WTC11 (cell line): ENCODE measurements at regions not wholly inside any gene's neighbourhood (a gene's known extent, or its start where the extent isn't known, plus 50 kb on each side); places are given as distances from the start of the nearest gene placed in this dataset.

Experiments used
- ATAC-seq: fragments of 200-7000 bp; cut with Tn5 transposase; 2 replicates; pipeline ENCODE4 v1.10.0; 2021; ENCODE audit warnings: mild to moderate bottlenecking, moderate library complexity
- CTCF ChIA-PET: fragments of 300-600 bp; sonication (Branson Sonifier 250); formaldehyde crosslinking; loops from one replicate; lab custom pipeline; 2021; ENCODE audit warnings: antibody characterized with exemption; lab: Charles Lee
- POLR2A ChIA-PET: fragments of 350-600 bp; sonication (Branson Sonifier 250); formaldehyde crosslinking; loops from one replicate; lab custom pipeline; 2021; ENCODE audit warnings: antibody characterized with exemption; lab: Charles Lee
- DNase-seq: peaks from one replicate; pipeline ENCODE4 v3.0.0; 2021; ENCODE audit warnings: low spot score
- H3K27ac Mint-ChIP-seq: 2 replicates; pipeline ENCODE4 v1.8.0; 2021; ENCODE audit warnings: mixed read lengths
- H3K27me3 Mint-ChIP-seq: 2 replicates; pipeline ENCODE4 v1.8.0; 2021; ENCODE audit warnings: low read depth, mild to moderate bottlenecking, moderate library complexity, mixed read lengths
- H3K36me3 Mint-ChIP-seq: 2 replicates; pipeline ENCODE4 v1.8.0; 2021; ENCODE audit warnings: mixed read lengths
- H3K4me1 Mint-ChIP-seq: 2 replicates; pipeline ENCODE4 v1.8.0; 2022; ENCODE audit warnings: mixed read lengths
- H3K4me3 Mint-ChIP-seq: 2 replicates; pipeline ENCODE4 v1.8.0; 2021; ENCODE audit warnings: mild to moderate bottlenecking, moderate library complexity, mixed read lengths
- H3K9me3 Mint-ChIP-seq: 2 replicates; pipeline ENCODE4 v1.8.0; 2021; ENCODE audit warnings: mixed read lengths
- ATF1 ChIP-seq: sonication (generic); formaldehyde crosslinking; IDR thresholded peaks from 2 replicates; pipeline ENCODE4 v1.8.1; 2023; ENCODE audit warnings: mild to moderate bottlenecking, moderate library complexity, missing genetic modification reagents
- ESRRA ChIP-seq: sonication (generic); formaldehyde crosslinking; IDR thresholded peaks from 2 replicates; pipeline ENCODE4 v1.8.1; 2022; ENCODE audit warnings: mild to moderate bottlenecking, missing genetic modification reagents, borderline replicate concordance
- FOXJ3 ChIP-seq: sonication (generic); formaldehyde crosslinking; IDR thresholded peaks from 2 replicates; pipeline ENCODE4 v1.9.0; 2021; ENCODE audit warnings: missing genetic modification reagents, mild to moderate bottlenecking, borderline replicate concordance
- MXD4 ChIP-seq: fragments of 250-450 bp; sonication (Bioruptor Pico); IDR thresholded peaks from 2 replicates; pipeline ENCODE4 v1.8.0; 2021; ENCODE audit warnings: mild to moderate bottlenecking, moderate library complexity, borderline replicate concordance
- MYBL2 ChIP-seq: sonication (generic); formaldehyde crosslinking; IDR thresholded peaks from 2 replicates; pipeline ENCODE4 v1.8.1; 2023; ENCODE audit warnings: mild to moderate bottlenecking, moderate library complexity, missing genetic modification reagents
- NFE2L1 ChIP-seq: sonication (generic); formaldehyde crosslinking; IDR thresholded peaks from 2 replicates; pipeline ENCODE4 v1.8.1; 2023; ENCODE audit warnings: missing genetic modification reagents
- NR1H2 ChIP-seq: sonication (generic); formaldehyde crosslinking; IDR thresholded peaks from 2 replicates; pipeline ENCODE4 v1.9.0; 2021; ENCODE audit warnings: mild to moderate bottlenecking, moderate library complexity, missing genetic modification reagents
- NR2C2 ChIP-seq: sonication (generic); formaldehyde crosslinking; IDR thresholded peaks from 2 replicates; pipeline ENCODE4 v1.8.0; 2022; ENCODE audit warnings: mild to moderate bottlenecking, missing genetic modification reagents
- SMAD4 ChIP-seq: sonication (generic); formaldehyde crosslinking; IDR thresholded peaks from 2 replicates; pipeline ENCODE4 v1.8.0; 2022; ENCODE audit warnings: mild to moderate bottlenecking, missing genetic modification reagents
- SP1 ChIP-seq: sonication (generic); formaldehyde crosslinking; conservative IDR thresholded peaks from 2 replicates; pipeline ENCODE4 v1.8.1; 2022; ENCODE audit warnings: missing genetic modification reagents
- TEAD1 ChIP-seq: sonication (generic); formaldehyde crosslinking; IDR thresholded peaks from 2 replicates; pipeline ENCODE4 v1.8.0; 2022; ENCODE audit warnings: mild to moderate bottlenecking, missing genetic modification reagents
- TEAD4 ChIP-seq: sonication (generic); formaldehyde crosslinking; IDR thresholded peaks from 2 replicates; pipeline ENCODE4 v1.8.0; 2022; ENCODE audit warnings: mild to moderate bottlenecking, missing genetic modification reagents
- TP53 ChIP-seq: sonication (generic); formaldehyde crosslinking; IDR thresholded peaks from 2 replicates; pipeline ENCODE4 v1.8.1; 2023; ENCODE audit warnings: mild to moderate bottlenecking, missing genetic modification reagents
- USF1 ChIP-seq: sonication (generic); formaldehyde crosslinking; IDR thresholded peaks from 2 replicates; pipeline ENCODE4 v1.8.0; 2022; ENCODE audit warnings: mild to moderate bottlenecking, missing genetic modification reagents
- ZBTB43 ChIP-seq: sonication (generic); formaldehyde crosslinking; IDR thresholded peaks from 2 replicates; pipeline ENCODE4 v1.8.1; 2023; ENCODE audit warnings: mild to moderate bottlenecking, missing genetic modification reagents
- ZNF138 ChIP-seq: sonication (generic); formaldehyde crosslinking; conservative IDR thresholded peaks from 2 replicates; pipeline ENCODE4 v1.8.1; 2022; ENCODE audit warnings: mild to moderate bottlenecking, moderate library complexity, missing genetic modification reagents
- ZNF263 ChIP-seq: sonication (generic); formaldehyde crosslinking; IDR thresholded peaks from 2 replicates; pipeline ENCODE4 v1.8.1; 2022; ENCODE audit warnings: low read depth, mild to moderate bottlenecking, moderate library complexity, missing genetic modification reagents
- ZNF396 ChIP-seq: fragments of 250-450 bp; sonication (Bioruptor Pico); IDR thresholded peaks from 2 replicates; pipeline ENCODE4 v1.8.0; 2021; ENCODE audit warnings: mild to moderate bottlenecking, moderate library complexity, borderline replicate concordance
- TF ChIP-seq, protein P1 (sequence below): fragments of 250-450 bp; sonication (Bioruptor Pico); IDR thresholded peaks from 2 replicates; pipeline ENCODE4 v1.8.0; 2021; ENCODE audit warnings: mild to moderate bottlenecking
- TF ChIP-seq, protein P2 (sequence below): sonication (generic); formaldehyde crosslinking; IDR thresholded peaks from 2 replicates; pipeline ENCODE4 v1.8.1; 2023; ENCODE audit warnings: mild to moderate bottlenecking, moderate library complexity, missing genetic modification reagents
- TF ChIP-seq, protein P3 (sequence below): fragments of 250-450 bp; sonication (Bioruptor Pico); IDR thresholded peaks from 2 replicates; pipeline ENCODE4 v1.9.0; 2021; ENCODE audit warnings: moderate library complexity, mild to moderate bottlenecking, inconsistent platforms, borderline replicate concordance
- TF ChIP-seq, protein P4 (sequence below): sonication (generic); formaldehyde crosslinking; IDR thresholded peaks from 2 replicates; pipeline ENCODE4 v1.8.1; 2022; ENCODE audit warnings: low read depth, mild to moderate bottlenecking, moderate library complexity, missing genetic modification reagents, borderline replicate concordance
- TF ChIP-seq, protein P5 (sequence below): sonication (generic); formaldehyde crosslinking; IDR thresholded peaks from 2 replicates; pipeline ENCODE4 v1.8.0; 2022; ENCODE audit warnings: mild to moderate bottlenecking, missing genetic modification reagents

GRCh38 chr10:50936335-50936734 lies 50.9 kb upstream of the A1CF start:
- no peak overlapping the region for H3K4me3 Mint-ChIP-seq
- CTCF ChIA-PET: no interaction called here
- ATAC-seq: no peak

GRCh38 chr10:50937230-50937907 lies 51.9 kb upstream of the A1CF start:
- H3K4me3 Mint-ChIP-seq: no peak overlapping the region
- DNase-seq: no peak
- CTCF ChIA-PET: interaction anchor here (0.7 kb wide), 1 partner anchor 25 kb away, joined by 3 read pairs; no protein-coding TSS in a partner anchor
- no peak overlapping the region for H3K27ac Mint-ChIP-seq
- H3K27me3 Mint-ChIP-seq: no peaks in the 10 kb centered on the region
- TF ChIP-seq, protein P1, sequence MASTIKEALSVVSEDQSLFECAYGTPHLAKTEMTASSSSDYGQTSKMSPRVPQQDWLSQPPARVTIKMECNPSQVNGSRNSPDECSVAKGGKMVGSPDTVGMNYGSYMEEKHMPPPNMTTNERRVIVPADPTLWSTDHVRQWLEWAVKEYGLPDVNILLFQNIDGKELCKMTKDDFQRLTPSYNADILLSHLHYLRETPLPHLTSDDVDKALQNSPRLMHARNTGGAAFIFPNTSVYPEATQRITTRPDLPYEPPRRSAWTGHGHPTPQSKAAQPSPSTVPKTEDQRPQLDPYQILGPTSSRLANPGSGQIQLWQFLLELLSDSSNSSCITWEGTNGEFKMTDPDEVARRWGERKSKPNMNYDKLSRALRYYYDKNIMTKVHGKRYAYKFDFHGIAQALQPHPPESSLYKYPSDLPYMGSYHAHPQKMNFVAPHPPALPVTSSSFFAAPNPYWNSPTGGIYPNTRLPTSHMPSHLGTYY (CRISPR knock-in tag): no peak
- TF ChIP-seq SMAD4 (CRISPR knock-in tag): no peak
- no peak for TF ChIP-seq NR2C2 (CRISPR knock-in tag)
- TF ChIP-seq ZNF263 (CRISPR knock-in tag): no peak
- no peak for TF ChIP-seq NFE2L1 (CRISPR knock-in tag)
- TF ChIP-seq MXD4 (CRISPR knock-in tag): no peak
- no peak for TF ChIP-seq MYBL2 (CRISPR knock-in tag)
- TF ChIP-seq ZNF396 (CRISPR knock-in tag): no peak
- TF ChIP-seq USF1 (CRISPR knock-in tag): no peak
- TF ChIP-seq ZNF138 (CRISPR knock-in tag): no peak
- no peak for TF ChIP-seq FOXJ3
- TF ChIP-seq, protein P2, sequence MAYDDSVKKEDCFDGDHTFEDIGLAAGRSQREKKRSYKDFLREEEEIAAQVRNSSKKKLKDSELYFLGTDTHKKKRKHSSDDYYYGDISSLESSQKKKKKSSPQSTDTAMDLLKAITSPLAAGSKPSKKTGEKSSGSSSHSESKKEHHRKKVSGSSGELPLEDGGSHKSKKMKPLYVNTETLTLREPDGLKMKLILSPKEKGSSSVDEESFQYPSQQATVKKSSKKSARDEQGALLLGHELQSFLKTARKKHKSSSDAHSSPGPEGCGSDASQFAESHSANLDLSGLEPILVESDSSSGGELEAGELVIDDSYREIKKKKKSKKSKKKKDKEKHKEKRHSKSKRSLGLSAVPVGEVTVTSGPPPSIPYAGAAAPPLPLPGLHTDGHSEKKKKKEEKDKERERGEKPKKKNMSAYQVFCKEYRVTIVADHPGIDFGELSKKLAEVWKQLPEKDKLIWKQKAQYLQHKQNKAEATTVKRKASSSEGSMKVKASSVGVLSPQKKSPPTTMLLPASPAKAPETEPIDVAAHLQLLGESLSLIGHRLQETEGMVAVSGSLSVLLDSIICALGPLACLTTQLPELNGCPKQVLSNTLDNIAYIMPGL (CRISPR knock-in tag): no peak
- no peak for TF ChIP-seq ATF1 (CRISPR knock-in tag)
- TF ChIP-seq ZBTB43: no peak
- TF ChIP-seq SP1 (CRISPR knock-in tag): no peak
- no peak for TF ChIP-seq ESRRA (CRISPR knock-in tag)
- TF ChIP-seq, protein P3, sequence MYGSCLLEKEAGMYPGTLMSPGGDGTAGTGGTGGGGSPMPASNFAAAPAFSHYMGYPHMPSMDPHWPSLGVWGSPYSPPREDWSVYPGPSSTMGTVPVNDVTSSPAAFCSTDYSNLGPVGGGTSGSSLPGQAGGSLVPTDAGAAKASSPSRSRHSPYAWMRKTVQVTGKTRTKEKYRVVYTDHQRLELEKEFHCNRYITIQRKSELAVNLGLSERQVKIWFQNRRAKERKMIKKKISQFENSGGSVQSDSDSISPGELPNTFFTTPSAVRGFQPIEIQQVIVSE (CRISPR knock-in tag): no peak
- TF ChIP-seq, protein P4, sequence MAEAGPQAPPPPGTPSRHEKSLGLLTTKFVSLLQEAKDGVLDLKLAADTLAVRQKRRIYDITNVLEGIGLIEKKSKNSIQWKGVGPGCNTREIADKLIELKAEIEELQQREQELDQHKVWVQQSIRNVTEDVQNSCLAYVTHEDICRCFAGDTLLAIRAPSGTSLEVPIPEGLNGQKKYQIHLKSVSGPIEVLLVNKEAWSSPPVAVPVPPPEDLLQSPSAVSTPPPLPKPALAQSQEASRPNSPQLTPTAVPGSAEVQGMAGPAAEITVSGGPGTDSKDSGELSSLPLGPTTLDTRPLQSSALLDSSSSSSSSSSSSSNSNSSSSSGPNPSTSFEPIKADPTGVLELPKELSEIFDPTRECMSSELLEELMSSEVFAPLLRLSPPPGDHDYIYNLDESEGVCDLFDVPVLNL (CRISPR knock-in tag): no peak
- no peak for TF ChIP-seq TEAD1
- TF ChIP-seq NR1H2 (CRISPR knock-in tag): no peak
- ATAC-seq: no peak
- no peaks in the 10 kb centered on the region for H3K9me3 Mint-ChIP-seq
- POLR2A ChIA-PET: no interaction called here
- H3K4me1 Mint-ChIP-seq: no peaks in the 10 kb centered on the region
- no peaks in the 10 kb centered on the region for H3K36me3 Mint-ChIP-seq

More at GRCh38 chr10:50936335-50936734, 50.9 kb upstream of the A1CF start:
- no peak for DNase-seq
- POLR2A ChIA-PET: no interaction called here
- H3K27me3 Mint-ChIP-seq: no peaks in the 10 kb centered on the region
- H3K4me1 Mint-ChIP-seq: no peaks in the 10 kb centered on the region
- TF ChIP-seq TEAD4 (CRISPR knock-in tag): no peak
- TF ChIP-seq, protein P5, sequence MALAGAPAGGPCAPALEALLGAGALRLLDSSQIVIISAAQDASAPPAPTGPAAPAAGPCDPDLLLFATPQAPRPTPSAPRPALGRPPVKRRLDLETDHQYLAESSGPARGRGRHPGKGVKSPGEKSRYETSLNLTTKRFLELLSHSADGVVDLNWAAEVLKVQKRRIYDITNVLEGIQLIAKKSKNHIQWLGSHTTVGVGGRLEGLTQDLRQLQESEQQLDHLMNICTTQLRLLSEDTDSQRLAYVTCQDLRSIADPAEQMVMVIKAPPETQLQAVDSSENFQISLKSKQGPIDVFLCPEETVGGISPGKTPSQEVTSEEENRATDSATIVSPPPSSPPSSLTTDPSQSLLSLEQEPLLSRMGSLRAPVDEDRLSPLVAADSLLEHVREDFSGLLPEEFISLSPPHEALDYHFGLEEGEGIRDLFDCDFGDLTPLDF (CRISPR knock-in tag): no peak
- no peak for TF ChIP-seq TP53 (CRISPR knock-in tag)
- no peaks in the 10 kb centered on the region for H3K36me3 Mint-ChIP-seq
- no peaks in the 10 kb centered on the region for H3K9me3 Mint-ChIP-seq
- no peak overlapping the region for H3K27ac Mint-ChIP-seq
